Hepatocyte (in vitro differentiated cells): ENCODE measurements at regions not wholly inside any gene's neighbourhood (a gene's known extent, or its start where the extent isn't known, plus 50 kb on each side); places are given as distances from the start of the nearest gene placed in this dataset.

Experiments
- CTCF ChIP-seq: fragments of 200-600 bp; sonication (generic); IDR thresholded peaks from 2 replicates; pipeline ENCODE4 v1.5.1; 2016; ENCODE audit warnings: antibody characterized with exemption, mild to moderate bottlenecking; ENCODE audit not compliant: poor library complexity
- EZH2 ChIP-seq: fragments of 200-600 bp; sonication (generic); IDR thresholded peaks from 2 replicates; pipeline ENCODE4 v1.6.1; 2016; ENCODE audit warnings: antibody characterized with exemption, mild to moderate bottlenecking, borderline replicate concordance
- EZH2phosphoT487 ChIP-seq: fragments of 200-600 bp; sonication (generic); IDR thresholded peaks from one replicate; pipeline ENCODE4 v1.6.1; 2018; ENCODE audit warnings: antibody characterized with exemption, mild to moderate bottlenecking, low read depth, moderate library complexity; ENCODE audit not compliant: unreplicated experiment, severe bottlenecking

- TF ChIP-seq CTCF: no peak
- no peak for TF ChIP-seq EZH2
- no peak for TF ChIP-seq EZH2phosphoT487
These were observed 68.3 kb upstream of the ZSWIM6 start for GRCh38 chr5:61263561-61264272.
